ENCODE measurements at regions not wholly inside any gene's neighbourhood (a gene's known extent, or its start where the extent isn't known, plus 50 kb on each side); places are given as distances from the start of the nearest gene placed in this dataset.

DNA sequence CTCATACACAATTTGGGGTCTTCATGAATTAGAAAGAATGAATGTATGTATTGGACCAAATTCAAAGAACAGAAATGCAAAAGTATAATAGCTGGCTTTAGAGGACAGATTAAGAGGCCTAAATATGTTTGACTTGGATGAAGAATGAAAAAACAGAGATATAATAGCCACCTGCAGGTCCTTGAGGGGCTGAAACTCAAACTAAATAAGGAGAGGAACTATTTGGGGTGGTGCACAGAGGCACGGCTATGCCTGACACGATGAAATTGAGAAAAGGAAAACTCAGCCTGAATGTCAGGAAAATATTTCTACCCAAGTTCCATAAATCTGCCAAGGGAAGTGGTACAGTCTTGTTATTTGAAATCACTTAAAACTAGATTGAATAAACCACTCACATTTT is 222.9 kb upstream of the DDHD1 start (continued):
- TF ChIP-seq TRIM25 (IDR thresholded peaks at IDR 0.05; ENCODE audit: borderline replicate concordance) = no peak
- TF ChIP-seq, protein P1, sequence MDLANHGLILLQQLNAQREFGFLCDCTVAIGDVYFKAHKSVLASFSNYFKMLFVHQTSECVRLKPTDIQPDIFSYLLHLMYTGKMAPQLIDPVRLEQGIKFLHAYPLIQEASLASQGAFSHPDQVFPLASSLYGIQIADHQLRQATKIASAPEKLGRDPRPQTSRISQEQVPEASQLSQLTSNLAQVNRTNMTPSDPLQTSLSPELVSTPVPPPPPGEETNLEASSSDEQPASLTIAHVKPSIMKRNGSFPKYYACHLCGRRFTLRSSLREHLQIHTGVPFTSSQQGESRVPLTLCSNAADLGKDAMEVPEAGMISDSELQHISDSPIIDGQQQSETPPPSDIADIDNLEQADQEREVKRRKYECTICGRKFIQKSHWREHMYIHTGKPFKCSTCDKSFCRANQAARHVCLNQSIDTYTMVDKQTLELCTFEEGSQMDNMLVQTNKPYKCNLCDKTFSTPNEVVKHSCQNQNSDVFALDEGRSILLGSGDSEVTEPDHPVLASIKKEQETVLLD (IDR thresholded peaks at IDR 0.05) = no peak

DNA sequence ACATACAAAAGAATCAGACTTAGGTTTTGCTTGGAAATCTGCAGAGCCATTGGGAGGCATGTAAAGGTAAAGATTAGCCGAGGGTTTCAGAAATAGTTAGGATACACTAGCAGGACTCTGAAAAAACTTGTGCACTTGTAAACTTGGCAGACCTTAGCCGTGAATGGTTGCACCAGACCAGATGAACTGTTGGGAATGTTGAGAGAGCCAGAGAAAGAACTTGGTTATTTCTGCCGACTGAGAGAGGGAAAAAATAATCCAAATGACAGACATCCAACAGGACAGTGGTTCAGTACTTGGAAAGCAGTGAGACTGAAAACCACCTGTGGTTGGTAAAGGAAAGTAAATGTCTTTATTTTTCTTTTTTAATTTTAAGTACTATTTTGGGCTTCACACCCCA is 222.5 kb upstream of the DDHD1 start:
- CTCF ChIA-PET (ENCODE audit: low intra/inter-chr PET ratio) = no interaction called here
- Histone ChIP-seq H3K36me3 (ENCODE audit: control insufficient read depth, insufficient read depth, low read length) (no peaks in the 10 kb centered on the region), H3K27me3 (ENCODE audit: control insufficient read depth in 2 of 2, insufficient read depth in 2 of 2, low read length in 2 of 2) (no peaks in the 10 kb centered on the region), H3K4me1 (replicated peaks in 1 of 2; ENCODE audit: control insufficient read depth in 2 of 2, insufficient read depth in 2 of 2, low read length in 2 of 2) (no peaks in the 10 kb centered on the region), H3K4me2 (ENCODE audit: insufficient read depth, low read length) (no peak overlapping the region), H2AFZ (ENCODE audit: low read depth, low read length) (no peak overlapping the region), H3K9me1 (ENCODE audit: control insufficient read depth, insufficient read depth, low read length) (no peaks in the 10 kb centered on the region), H4K20me1 (replicated peaks; ENCODE audit: control insufficient read depth, insufficient read depth, low read length) (no peaks in the 10 kb centered on the region), H3K79me2 (ENCODE audit: control insufficient read depth, insufficient read depth, low read length) (no peaks in the 10 kb centered on the region), H3K9ac (ENCODE audit: insufficient read depth in 1 of 2, low read depth in 2 of 2, low read length in 2 of 2) (no peak overlapping the region), H3K9me3 (replicated peaks; ENCODE audit: control insufficient read depth, insufficient read depth, low read depth, low read length) (no peaks in the 10 kb centered on the region), H3K27ac (ENCODE audit: extremely low read depth, low read depth, low read length) (no peak overlapping the region), H3K4me3 (no peak overlapping the region)
- intact Hi-C loops (cut with micrococcal nuclease) (no loop called here), in situ Hi-C loops (cut with MboI) (no loop called here)
- POLR2A ChIA-PET = no interaction called here
- no peak for DNase-seq (ENCODE audit: extremely low read depth in 1 of 4, low spot score in 3 of 4)
- FAIRE-seq = no peak
- BruUV-seq (replicated peaks) = no TSS peak
- no peak for ATAC-seq
- 3% methylated on average over 3 of the region's 3 CpGs for WGBS (ENCODE audit: insufficient coverage, low coverage, missing lambda C conversion rate)
- no peak for TF ChIP-seq RFX5 (IDR thresholded peaks at IDR 0.05; ENCODE audit: low read depth, low read length)
- no peak for TF ChIP-seq ZFPM2 (CRISPR knock-in tag; IDR thresholded peaks at IDR 0.05)
- no peak for TF ChIP-seq MECOM (CRISPR knock-in tag; IDR thresholded peaks at IDR 0.05)
- no peak for TF ChIP-seq SRF (CRISPR knock-in tag; IDR thresholded peaks at IDR 0.05)
- no peak for TF ChIP-seq SMARCA4 (IDR thresholded peaks at IDR 0.05)
- TF ChIP-seq SAFB2 (IDR thresholded peaks at IDR 0.05; ENCODE audit: borderline replicate concordance, low read depth, low read length, severe bottlenecking) = no peak
- no peak for TF ChIP-seq HNRNPK (IDR thresholded peaks at IDR 0.05; ENCODE audit: low read depth, low read length, poor library complexity, severe bottlenecking)
- no peak for TF ChIP-seq CSDE1 (IDR thresholded peaks at IDR 0.05)
- TF ChIP-seq HEY1 (CRISPR knock-in tag; IDR thresholded peaks at IDR 0.05; ENCODE audit: borderline replicate concordance) = no peak
- TF ChIP-seq CXXC5 (CRISPR knock-in tag; IDR thresholded peaks at IDR 0.05) = no peak
- no peak for TF ChIP-seq KDM2B (CRISPR knock-in tag; IDR thresholded peaks at IDR 0.05)
- no peak for TF ChIP-seq SNIP1 (IDR thresholded peaks at IDR 0.05; ENCODE audit: low read depth)
- no peak for TF ChIP-seq MXD1 (CRISPR knock-in tag; IDR thresholded peaks at IDR 0.05; ENCODE audit: borderline replicate concordance, poor library complexity, severe bottlenecking)
- TF ChIP-seq ESRRB (CRISPR knock-in tag; IDR thresholded peaks at IDR 0.05; ENCODE audit: borderline replicate concordance) = no peak
- TF ChIP-seq, protein P2, sequence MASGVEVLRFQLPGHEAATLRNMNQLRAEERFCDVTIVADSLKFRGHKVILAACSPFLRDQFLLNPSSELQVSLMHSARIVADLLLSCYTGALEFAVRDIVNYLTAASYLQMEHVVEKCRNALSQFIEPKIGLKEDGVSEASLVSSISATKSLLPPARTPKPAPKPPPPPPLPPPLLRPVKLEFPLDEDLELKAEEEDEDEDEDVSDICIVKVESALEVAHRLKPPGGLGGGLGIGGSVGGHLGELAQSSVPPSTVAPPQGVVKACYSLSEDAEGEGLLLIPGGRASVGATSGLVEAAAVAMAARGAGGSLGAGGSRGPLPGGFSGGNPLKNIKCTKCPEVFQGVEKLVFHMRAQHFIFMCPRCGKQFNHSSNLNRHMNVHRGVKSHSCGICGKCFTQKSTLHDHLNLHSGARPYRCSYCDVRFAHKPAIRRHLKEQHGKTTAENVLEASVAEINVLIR (CRISPR knock-in tag; IDR thresholded peaks at IDR 0.05) = no peak
- no peak for TF ChIP-seq ZNF143 (CRISPR knock-in tag; IDR thresholded peaks at IDR 0.05)
